HL-60 (cell line): ENCODE measurements at regions not wholly inside any gene's neighbourhood (a gene's known extent, or its start where the extent isn't known, plus 50 kb on each side); places are given as distances from the start of the nearest gene placed in this dataset.

ENCODE experiments used
- DNase-seq, 2 experiments: peaks; one replicate each; pipeline ENCODE4 v3.0.0-alpha.2; 2010 to 2020; ENCODE audit warnings: low read depth in 1 of 2, low spot score in 1 of 2
- H3K27ac ChIP-seq: fragments of 250-450 bp; sonication (Bioruptor Pico); replicated peaks from 2 replicates; pipeline ENCODE4 v1.5.1; 2020; ENCODE audit warnings: mild to moderate bottlenecking, moderate library complexity
- H3K27me3 ChIP-seq: fragments of 250-450 bp; sonication (Bioruptor Pico); 2 replicates; pipeline ENCODE4 v1.5.1; 2021; ENCODE audit warnings: mild to moderate bottlenecking, moderate library complexity; ENCODE audit not compliant: insufficient read depth, poor library complexity, severe bottlenecking
- H3K4me3 ChIP-seq: replicated peaks from 2 replicates; pipeline ENCODE4 v1.5.1; 2011; ENCODE audit warnings: mild to moderate bottlenecking, control low read depth, low read length; ENCODE audit not compliant: insufficient read depth
- GABPA ChIP-seq: IDR thresholded peaks from 2 replicates; pipeline ENCODE4 v1.6.1; 2012; ENCODE audit warnings: low read depth
- POLR2AphosphoS5 ChIP-seq: IDR thresholded peaks from 2 replicates; pipeline ENCODE4 v1.6.1; 2012; ENCODE audit warnings: low read depth
- SPI1 ChIP-seq: IDR thresholded peaks from 2 replicates; pipeline ENCODE4 v1.6.1; 2012; ENCODE audit warnings: low read depth, mild to moderate bottlenecking, borderline replicate concordance
- TF ChIP-seq, protein P1 (sequence below): IDR thresholded peaks from one replicate; pipeline ENCODE4 v1.5.1; 2011; ENCODE audit warnings: low read length, control low read depth, inconsistent platforms; ENCODE audit not compliant: insufficient read depth
- TF ChIP-seq, protein P2 (sequence below): IDR thresholded peaks from 2 replicates; pipeline ENCODE4 v1.6.1; 2012; ENCODE audit warnings: low read depth; ENCODE audit not compliant: insufficient replicate concordance

DNA sequence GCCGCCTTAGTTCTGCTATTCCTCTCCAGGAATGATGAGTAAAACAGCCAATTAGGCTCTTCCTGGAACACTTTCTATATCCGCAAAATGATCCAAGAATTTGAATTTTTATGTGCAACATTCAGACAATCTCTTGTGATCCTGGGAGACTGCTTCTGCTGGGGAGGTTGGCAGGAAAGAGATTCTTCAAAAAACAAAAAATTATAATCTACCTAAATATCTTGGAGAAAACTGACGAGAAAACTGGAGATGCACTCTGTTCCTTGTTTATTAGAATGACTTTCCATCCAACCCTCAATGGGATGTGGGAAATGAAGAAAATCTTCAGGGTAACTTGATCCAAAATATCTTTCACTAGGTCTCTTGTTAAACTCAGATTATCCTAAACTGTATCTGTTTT, 346.3 kb upstream of the UBE2E2 start:
- TF ChIP-seq GABPA, result no peak
- TF ChIP-seq, protein P1, sequence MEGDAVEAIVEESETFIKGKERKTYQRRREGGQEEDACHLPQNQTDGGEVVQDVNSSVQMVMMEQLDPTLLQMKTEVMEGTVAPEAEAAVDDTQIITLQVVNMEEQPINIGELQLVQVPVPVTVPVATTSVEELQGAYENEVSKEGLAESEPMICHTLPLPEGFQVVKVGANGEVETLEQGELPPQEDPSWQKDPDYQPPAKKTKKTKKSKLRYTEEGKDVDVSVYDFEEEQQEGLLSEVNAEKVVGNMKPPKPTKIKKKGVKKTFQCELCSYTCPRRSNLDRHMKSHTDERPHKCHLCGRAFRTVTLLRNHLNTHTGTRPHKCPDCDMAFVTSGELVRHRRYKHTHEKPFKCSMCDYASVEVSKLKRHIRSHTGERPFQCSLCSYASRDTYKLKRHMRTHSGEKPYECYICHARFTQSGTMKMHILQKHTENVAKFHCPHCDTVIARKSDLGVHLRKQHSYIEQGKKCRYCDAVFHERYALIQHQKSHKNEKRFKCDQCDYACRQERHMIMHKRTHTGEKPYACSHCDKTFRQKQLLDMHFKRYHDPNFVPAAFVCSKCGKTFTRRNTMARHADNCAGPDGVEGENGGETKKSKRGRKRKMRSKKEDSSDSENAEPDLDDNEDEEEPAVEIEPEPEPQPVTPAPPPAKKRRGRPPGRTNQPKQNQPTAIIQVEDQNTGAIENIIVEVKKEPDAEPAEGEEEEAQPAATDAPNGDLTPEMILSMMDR, result no peak
- no peak for TF ChIP-seq SPI1
- TF ChIP-seq, protein P2, sequence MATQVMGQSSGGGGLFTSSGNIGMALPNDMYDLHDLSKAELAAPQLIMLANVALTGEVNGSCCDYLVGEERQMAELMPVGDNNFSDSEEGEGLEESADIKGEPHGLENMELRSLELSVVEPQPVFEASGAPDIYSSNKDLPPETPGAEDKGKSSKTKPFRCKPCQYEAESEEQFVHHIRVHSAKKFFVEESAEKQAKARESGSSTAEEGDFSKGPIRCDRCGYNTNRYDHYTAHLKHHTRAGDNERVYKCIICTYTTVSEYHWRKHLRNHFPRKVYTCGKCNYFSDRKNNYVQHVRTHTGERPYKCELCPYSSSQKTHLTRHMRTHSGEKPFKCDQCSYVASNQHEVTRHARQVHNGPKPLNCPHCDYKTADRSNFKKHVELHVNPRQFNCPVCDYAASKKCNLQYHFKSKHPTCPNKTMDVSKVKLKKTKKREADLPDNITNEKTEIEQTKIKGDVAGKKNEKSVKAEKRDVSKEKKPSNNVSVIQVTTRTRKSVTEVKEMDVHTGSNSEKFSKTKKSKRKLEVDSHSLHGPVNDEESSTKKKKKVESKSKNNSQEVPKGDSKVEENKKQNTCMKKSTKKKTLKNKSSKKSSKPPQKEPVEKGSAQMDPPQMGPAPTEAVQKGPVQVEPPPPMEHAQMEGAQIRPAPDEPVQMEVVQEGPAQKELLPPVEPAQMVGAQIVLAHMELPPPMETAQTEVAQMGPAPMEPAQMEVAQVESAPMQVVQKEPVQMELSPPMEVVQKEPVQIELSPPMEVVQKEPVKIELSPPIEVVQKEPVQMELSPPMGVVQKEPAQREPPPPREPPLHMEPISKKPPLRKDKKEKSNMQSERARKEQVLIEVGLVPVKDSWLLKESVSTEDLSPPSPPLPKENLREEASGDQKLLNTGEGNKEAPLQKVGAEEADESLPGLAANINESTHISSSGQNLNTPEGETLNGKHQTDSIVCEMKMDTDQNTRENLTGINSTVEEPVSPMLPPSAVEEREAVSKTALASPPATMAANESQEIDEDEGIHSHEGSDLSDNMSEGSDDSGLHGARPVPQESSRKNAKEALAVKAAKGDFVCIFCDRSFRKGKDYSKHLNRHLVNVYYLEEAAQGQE, result no peak
- TF ChIP-seq POLR2AphosphoS5, result no peak
- Histone ChIP-seq H3K27me3 (no peaks in the 10 kb centered on the region), H3K27ac (no peak overlapping the region), H3K4me3 (no peak overlapping the region)
- DNase-seq, result no peak

DNA sequence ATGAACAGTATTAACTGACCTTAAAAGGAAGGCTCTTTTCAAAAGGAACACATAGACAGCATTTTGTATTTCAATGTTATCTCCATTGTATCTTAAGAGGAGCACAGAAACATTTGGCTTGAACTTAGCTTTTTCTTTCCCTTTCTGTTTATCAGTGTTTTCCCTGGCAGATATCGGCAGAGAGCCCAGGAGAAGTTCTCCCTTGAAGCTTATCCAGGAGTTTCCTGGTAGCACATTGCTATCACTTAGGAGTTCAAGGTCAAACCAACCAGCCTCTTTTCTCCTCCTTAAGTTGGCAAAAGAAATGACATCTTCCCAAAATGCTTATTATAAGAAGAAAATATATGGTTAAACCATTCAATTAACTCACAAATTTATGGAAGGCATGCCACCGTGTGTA, 344.6 kb upstream of the UBE2E2 start:
- TF ChIP-seq GABPA (no peak), POLR2AphosphoS5 (no peak), SPI1 (no peak)
- TF ChIP-seq, protein P2, result no peak
- TF ChIP-seq, protein P1, result no peak
- Histone ChIP-seq H3K4me3 (no peak overlapping the region), H3K27me3 (no peaks in the 10 kb centered on the region), H3K27ac (no peak overlapping the region)
- DNase-seq, result no peak

DNA sequence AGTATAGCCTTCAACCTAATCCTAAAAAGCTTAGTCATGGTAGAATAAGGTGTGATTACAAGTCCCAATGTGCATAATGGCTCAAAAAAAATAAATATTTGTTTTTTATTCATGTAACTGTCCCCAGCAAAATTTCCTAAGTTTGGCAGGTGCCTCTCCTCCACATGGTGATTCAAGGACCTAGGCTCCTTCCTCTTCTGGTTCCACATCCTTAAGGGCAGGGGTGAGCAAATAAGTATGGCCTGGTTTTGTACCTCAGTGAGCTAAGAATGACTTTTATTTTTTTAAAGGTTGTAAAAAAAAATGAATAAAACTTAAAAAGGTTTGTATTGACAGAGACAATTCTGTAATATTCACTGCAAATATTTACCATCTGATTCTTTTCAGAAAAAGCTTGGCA, 343.5 kb upstream of the UBE2E2 start:
- TF ChIP-seq, protein P2, result no peak
- TF ChIP-seq SPI1 (no peak), GABPA (no peak), POLR2AphosphoS5 (no peak)
- TF ChIP-seq, protein P1, result no peak
- H3K4me3 ChIP-seq, result no peak overlapping the region
- H3K27me3 ChIP-seq, result no peaks in the 10 kb centered on the region
- H3K27ac ChIP-seq, result no peak overlapping the region
- DNase-seq, result no peak
